Stimulated activated CD4-positive, alpha-beta T cell treated with anti-CD3 and anti-CD28 coated beads, Interleukin-1b, Interleukin-23, amount 100 ng/mL, for 1 hour (primary cell): ENCODE measurements at regions not wholly inside any gene's neighbourhood (a gene's known extent, or its start where the extent isn't known, plus 50 kb on each side); places are given as distances from the start of the nearest gene placed in this dataset.
"Not testable (repeated sequence)": the region's sequence is repeated elsewhere in the genome, so short reads cannot be mapped to it uniquely, and the experiment has no call there.

Experiments
- DNase-seq, 2 donors: peaks; one replicate each; pipeline ENCODE4 v3.0.0-alpha.2; 2020; ENCODE audit warnings: low read depth in 2 of 2

DNA sequence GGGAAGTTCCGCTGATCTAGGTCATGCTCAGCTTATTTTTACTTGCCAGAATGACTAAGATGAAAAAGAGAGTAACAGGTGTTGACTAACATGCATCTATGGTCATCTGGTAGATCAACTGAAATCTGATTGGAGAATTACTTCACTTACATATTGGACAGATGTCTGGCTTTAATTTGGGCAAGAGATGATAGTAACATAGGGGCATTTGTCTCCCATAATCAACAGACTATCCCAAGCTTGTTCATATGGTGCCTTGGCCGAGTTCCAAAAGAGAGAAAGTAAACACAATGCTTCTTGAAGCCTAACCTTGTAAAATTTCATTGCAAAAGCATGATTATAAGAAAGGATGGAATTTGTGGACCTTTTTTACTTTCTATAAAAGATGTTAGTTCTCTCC lies 503.7 kb downstream of the ADCYAP1 start:
- no peak for DNase-seq

GRCh38 chr18:1412655-1413322 lies 508.1 kb downstream of the ADCYAP1 start:
- no peak for DNase-seq

- DNase-seq: no peak
Measured at GRCh38 chr18:1413323-1413675, 508.6 kb downstream of the ADCYAP1 start.

DNA sequence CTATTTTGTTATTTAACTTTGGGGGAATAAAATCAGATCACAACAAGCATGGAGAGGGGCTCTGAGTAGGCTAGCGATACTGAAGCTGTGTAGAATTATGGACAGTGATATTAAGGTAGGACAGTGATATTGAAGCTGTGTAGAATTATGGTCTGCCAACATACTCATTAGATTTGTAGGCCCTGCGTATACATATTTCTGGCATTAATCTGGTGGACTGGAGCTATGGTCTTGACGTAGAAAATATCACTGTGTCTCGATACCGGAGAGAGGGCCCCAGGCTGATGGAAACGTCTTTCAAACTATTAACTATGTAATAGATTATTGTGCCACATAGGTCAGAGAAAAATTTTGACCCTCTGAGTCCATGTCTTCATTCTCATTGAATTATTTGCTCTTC lies 511.4 kb downstream of the ADCYAP1 start:
- DNase-seq: no peak

DNA sequence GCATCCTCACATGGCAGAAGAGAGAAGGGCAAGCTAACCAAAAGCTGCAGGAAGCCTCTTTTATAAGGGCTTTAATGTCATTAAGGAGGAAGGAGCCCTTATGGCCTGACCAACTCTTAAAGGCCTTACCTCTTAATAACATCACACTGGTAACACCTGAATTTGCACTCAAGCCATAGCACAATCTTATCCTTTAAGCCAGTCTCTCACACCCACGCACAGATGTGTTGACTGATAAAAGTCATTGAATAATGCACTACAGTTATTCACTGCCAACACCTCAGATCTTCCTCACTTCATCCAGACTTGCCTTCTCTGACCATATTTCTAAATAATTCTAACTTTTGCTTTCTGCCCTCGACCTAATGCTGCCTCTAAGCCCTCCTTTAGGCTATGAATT lies 516.8 kb downstream of the ADCYAP1 start:
- DNase-seq: no peak

DNA sequence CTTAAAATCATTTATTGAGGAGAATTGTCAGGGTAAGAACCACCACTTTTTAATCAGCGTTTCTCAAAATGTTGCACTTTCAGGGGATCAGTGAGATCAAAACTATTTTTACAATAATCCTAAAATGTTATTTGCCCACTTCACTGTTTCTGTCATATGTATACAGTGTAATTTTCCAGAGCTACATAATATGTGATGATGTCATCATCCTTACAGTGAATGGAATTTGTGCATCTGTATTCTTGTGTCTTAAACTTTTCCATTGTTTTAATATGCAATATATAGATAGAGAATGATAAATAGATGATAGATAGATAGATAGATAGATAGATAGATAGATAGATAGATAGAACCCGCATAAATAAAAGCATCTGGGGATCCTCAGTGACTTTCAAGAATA lies 518.0 kb downstream of the ADCYAP1 start:
- no peak for DNase-seq

- DNase-seq: no peak
Measured at GRCh38 chr18:1425679-1426078, 521.0 kb downstream of the ADCYAP1 start.

- DNase-seq: no peak
Measured at GRCh38 chr18:1435487-1435886, 530.8 kb downstream of the ADCYAP1 start.

DNA sequence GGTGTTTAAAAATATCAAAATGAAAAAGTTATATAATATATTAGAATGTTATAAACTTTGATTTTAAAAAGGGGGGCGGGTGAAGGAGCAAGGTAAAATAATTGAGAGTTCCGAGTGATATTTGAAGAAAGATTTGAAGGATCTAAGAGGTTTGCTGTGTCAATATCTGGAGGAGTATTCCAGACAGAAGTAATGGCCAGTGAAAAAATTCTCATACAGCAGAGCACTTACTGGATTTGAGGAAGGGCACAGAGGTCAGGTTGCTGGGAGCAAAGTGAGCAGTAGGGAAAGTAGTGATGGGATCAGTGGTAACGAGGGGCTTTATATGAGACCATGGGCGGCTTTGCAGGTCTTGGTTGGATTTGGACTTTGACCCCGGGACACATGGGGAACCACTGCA lies 531.5 kb downstream of the ADCYAP1 start:
- no peak for DNase-seq

- no peak for DNase-seq
Measured at GRCh38 chr18:1438458-1438910, 533.8 kb downstream of the ADCYAP1 start.

- DNase-seq: no peak
Measured at GRCh38 chr18:1438967-1439366, 534.3 kb downstream of the ADCYAP1 start.

DNA sequence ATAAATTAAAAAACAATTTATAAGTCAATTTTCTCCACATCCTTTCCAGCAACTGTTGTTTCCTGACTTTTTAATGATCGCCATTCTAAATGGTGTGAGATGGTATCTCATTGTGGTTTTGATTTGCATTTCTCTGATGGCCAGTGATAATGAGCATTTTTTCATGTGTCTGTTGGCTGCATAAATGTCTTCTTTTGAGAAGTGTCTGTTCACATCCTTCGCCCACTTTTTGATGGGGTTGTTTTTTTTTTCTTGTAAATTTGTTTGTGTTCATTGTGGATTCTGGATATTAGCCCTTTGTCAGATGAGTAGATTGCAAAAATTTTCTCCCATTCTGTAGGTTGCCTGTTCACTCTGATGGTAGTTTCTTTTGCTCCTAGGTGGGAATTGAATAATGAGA lies 539.4 kb downstream of the ADCYAP1 start:
- not testable (repeated sequence) for DNase-seq

- no peak for DNase-seq
Measured at GRCh38 chr18:1446765-1447164, 542.1 kb downstream of the ADCYAP1 start.

DNA sequence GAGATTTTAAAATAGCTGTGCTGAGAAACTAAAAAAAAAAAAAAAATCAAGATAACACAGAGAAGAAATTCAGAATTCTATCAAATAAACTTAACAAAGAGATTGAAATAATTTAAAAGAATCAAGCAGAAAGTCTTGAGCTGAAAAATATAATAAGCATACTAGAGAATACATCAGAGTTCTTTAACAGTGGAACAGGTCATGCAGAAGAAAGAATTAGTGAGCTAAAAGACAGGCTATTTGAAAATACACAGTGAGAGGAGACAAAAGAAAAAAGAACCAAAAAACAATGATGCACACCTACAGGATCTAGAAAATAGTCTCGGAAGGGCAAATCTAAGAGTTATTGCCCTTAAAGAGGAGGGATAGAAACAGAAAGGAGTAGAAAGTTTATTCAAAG lies 548.1 kb downstream of the ADCYAP1 start:
- no peak for DNase-seq

GRCh38 chr18:1455605-1456004 lies 550.9 kb downstream of the ADCYAP1 start:
- no peak for DNase-seq

DNA sequence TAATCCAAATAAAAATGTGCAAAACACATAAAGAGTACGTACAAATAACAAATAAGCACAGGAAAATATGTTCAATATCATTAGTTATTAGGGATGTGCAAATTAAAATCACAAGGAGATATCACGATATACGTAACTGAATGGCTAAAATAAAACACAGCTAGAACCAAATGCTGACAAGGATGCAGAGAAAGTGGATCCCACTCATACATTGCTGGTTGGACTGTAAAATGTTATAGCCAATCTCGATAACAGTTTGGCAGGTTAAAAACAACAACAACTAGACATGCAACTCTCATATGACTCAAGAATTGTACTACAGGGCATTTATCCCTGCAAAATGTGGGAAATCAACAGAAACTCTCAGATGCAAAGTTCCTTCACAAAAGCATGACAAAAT lies 553.9 kb downstream of the ADCYAP1 start:
- no peak for DNase-seq

DNA sequence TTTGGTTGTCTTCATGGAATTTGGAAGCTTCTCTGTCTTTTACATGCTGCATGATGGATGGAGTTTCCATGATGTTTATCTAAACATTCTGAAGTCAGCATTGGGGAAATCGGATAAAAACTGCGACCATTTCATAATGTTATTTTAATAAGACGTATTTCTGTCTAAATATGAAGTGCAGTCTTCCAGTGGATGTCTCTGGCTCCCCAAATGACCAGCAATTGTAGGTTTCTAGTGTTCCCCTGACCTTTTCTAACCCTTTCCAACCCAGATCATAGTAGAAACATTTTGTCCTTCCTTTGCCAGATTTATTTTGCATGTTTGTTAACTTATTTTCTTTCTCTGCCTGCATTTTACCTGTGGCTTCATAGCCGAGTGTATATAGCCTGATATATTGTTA lies 559.3 kb downstream of the ADCYAP1 start:
- DNase-seq: no peak

DNA sequence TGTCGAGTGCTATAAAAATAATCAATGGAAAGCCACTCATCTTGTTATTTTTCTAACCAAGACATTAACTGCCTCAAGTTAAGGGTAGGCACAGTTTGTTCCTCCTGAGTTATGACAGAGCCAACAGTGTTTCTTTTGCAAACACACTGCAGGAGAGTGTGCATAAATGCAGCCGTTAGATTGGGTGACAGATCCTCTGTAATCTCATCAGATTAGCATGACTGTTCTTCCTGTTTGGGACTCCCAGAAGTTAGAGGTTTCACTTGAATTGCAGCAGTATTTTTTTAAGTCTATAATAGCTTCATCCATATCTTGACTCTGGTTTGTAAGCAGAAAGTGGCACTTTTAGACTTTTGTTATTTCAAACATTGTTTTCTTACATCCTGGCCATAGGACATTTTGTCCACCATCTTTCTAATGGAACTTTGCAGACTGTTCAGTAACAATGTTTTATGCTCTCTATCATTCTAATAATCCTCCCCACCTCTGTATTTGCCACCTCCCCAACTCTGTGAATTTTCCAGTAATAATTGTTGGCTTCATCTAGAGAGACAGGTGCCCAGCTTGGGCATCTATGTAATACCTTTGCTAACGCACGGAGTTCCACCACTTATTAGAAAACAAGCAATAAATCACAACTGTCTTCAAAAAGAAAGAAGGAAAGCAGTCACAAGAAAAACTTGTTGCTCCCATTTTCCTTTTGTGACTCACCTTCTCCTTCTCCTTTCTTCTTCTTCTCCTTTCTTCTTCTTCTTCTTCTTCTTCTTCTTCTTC lies 560.0 kb downstream of the ADCYAP1 start:
- DNase-seq: no peak

GRCh38 chr18:1466035-1466434 lies 561.4 kb downstream of the ADCYAP1 start:
- DNase-seq: no peak

GRCh38 chr18:1467461-1467964 lies 562.8 kb downstream of the ADCYAP1 start:
- no peak for DNase-seq

GRCh38 chr18:1468550-1468949 lies 563.9 kb downstream of the ADCYAP1 start:
- no peak for DNase-seq

DNA sequence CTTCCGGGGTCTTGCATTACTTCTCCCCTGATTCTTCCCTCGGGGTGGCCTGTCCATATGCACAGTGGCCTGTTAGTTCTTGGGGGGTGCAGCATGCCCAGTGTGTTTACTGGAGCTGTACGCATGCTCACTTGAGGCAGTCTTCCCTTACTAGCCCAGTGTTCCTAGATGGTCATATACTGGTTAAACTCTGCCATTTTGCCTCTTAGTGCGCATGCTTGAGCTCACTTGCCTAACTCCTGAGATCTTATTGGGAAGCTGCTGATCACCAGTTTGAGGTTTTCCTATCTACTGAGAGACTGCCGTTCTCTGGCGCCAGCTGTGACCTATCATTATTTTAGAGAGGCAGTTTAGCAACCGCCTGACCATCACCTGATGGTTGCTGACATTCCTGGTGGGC lies 571.2 kb downstream of the ADCYAP1 start:
- no peak for DNase-seq

GRCh38 chr18:1480309-1480708 lies 575.6 kb downstream of the ADCYAP1 start:
- no peak for DNase-seq
